A549 (cell line): ENCODE measurements at regions not wholly inside any gene's neighbourhood (a gene's known extent, or its start where the extent isn't known, plus 50 kb on each side); places are given as distances from the start of the nearest gene placed in this dataset.
A peak's percentile ranks its signal among the peaks of the same experiment; 100 is the strongest.

ENCODE experiments used
- ATAC-seq, 2 experiments: fragments of 200-7000 bp in 1 of 2; fragments of >200 bp in 1 of 2; cut with Nextera tagmentation in 1 of 2; cut with Tn5 transposase in 1 of 2; 3 replicates each; pipeline versions ENCODE4 v1.8.0 to v1.9.1; 2018 to 2020; ENCODE audit warnings: mild to moderate bottlenecking in 1 of 2, moderate library complexity in 1 of 2
- CTCF ChIA-PET: fragments of 300-600 bp; sonication (Branson Sonifier 250); formaldehyde crosslinking; extraction: SDS; loops from one replicate; lab custom pipeline; 2021; ENCODE audit warnings: antibody characterized with exemption, inconsistent platforms; lab: Yijun Ruan, JAX
- POLR2A ChIA-PET: fragments of 350-600 bp; formaldehyde crosslinking; extraction: SDS; loops from one replicate; lab custom pipeline; 2021; ENCODE audit warnings: antibody characterized with exemption, inconsistent platforms; lab: Yijun Ruan, JAX
- DNase-seq, 2 experiments: peaks; one replicate each; pipeline versions ENCODE4 v3.0.0 to v3.0.0-alpha.2; 2011 to 2016; ENCODE audit warnings: low read depth in 1 of 2, low spot score in 1 of 2
- FAIRE-seq: peaks from 2 replicates; lab custom pipeline; 2011; peaks lifted over from hg19 to GRCh38; lab: Jason Lieb, UNC
- H3K27ac ChIP-seq, 2 experiments: fragments of >200 bp; sonication (Bioruptor Twin); formaldehyde crosslinking; 3 replicates each; pipeline ENCODE4 v1.5.1; 2016 to 2017
- H3K4me1 ChIP-seq: fragments of >200 bp; sonication (Bioruptor Twin); formaldehyde crosslinking; 3 replicates; pipeline ENCODE4 v1.6.1; 2016
- H3K4me2 ChIP-seq: fragments of >200 bp; sonication (Bioruptor Twin); formaldehyde crosslinking; 3 replicates; pipeline ENCODE4 v1.6.1; 2016
- H3K4me3 ChIP-seq: fragments of >200 bp; sonication (Bioruptor Twin); formaldehyde crosslinking; 3 replicates; pipeline ENCODE4 v1.5.1; 2016
- H3K9me3 ChIP-seq: fragments of >200 bp; sonication (Bioruptor Twin); formaldehyde crosslinking; 3 replicates; pipeline ENCODE4 v1.6.1; 2016
- CBX8 ChIP-seq: fragments of 200-600 bp; sonication (generic); IDR thresholded peaks from 2 replicates; pipeline ENCODE4 v1.6.1; 2016
- CHD4 ChIP-seq: fragments of 200-600 bp; sonication (generic); IDR thresholded peaks from 2 replicates; pipeline ENCODE4 v1.6.1; 2016; ENCODE audit warnings: antibody characterized with exemption, mild to moderate bottlenecking, borderline replicate concordance
- CTCF ChIP-seq: fragments of >200 bp; sonication (Bioruptor Twin); formaldehyde crosslinking; IDR thresholded peaks from 3 replicates; pipeline ENCODE4 v1.5.1; 2016
- EP300 ChIP-seq, 2 experiments: fragments of >200 bp; sonication (Bioruptor Twin); formaldehyde crosslinking; IDR thresholded peaks; 2 replicates in 1 of 2; 3 replicates in 1 of 2; pipeline ENCODE4 v1.6.1; 2016 to 2017
- HES2 ChIP-seq: fragments of >200 bp; sonication (Bioruptor Twin); formaldehyde crosslinking; IDR thresholded peaks from 2 replicates; pipeline ENCODE4 v1.6.1; 2016
- HOXB5 ChIP-seq: fragments of 250-450 bp; sonication (Bioruptor Pico); IDR thresholded peaks from 2 replicates; pipeline ENCODE4 v1.5.0; 2020; ENCODE audit warnings: mild to moderate bottlenecking, moderate library complexity
- JUN ChIP-seq, 2 experiments: fragments of >200 bp; sonication (Bioruptor Twin); formaldehyde crosslinking; IDR thresholded peaks; 2 replicates in 1 of 2; 3 replicates in 1 of 2; pipeline ENCODE4 v1.6.1; 2016 to 2017
- MAFK ChIP-seq: fragments of 450-650 bp; IDR thresholded peaks from 2 replicates; pipeline ENCODE4 v1.6.1; 2014; ENCODE audit not compliant: partially characterized antibody
- NPAS2 ChIP-seq: fragments of 250-450 bp; sonication (Bioruptor Pico); IDR thresholded peaks from 2 replicates; pipeline ENCODE4 v1.8.0; 2022; ENCODE audit warnings: mild to moderate bottlenecking, moderate library complexity, borderline replicate concordance
- NR3C1 ChIP-seq: fragments of >200 bp; sonication (Bioruptor Twin); formaldehyde crosslinking; IDR thresholded peaks from 3 replicates; pipeline ENCODE4 v1.6.1; 2017
- POLR2A ChIP-seq: IDR thresholded peaks from 2 replicates; pipeline ENCODE4 v1.6.1; 2012; ENCODE audit warnings: mild to moderate bottlenecking, low read length
- POLR2AphosphoS2 ChIP-seq: conservative IDR thresholded peaks from 2 replicates; pipeline ENCODE4 v1.6.1; 2012; ENCODE audit warnings: low read length, improper control_type of control experiment, inconsistent platforms
- RAD21 ChIP-seq, 2 experiments: fragments of >200 bp in 1 of 2; sonication (Bioruptor Twin) in 1 of 2; formaldehyde crosslinking in 1 of 2; IDR thresholded peaks in 1 of 2; conservative IDR thresholded peaks in 1 of 2; 2 replicates in 1 of 2; 3 replicates in 1 of 2; pipeline ENCODE4 v1.6.1; 2012 to 2018; ENCODE audit warnings: inconsistent platforms in 1 of 2
- RCOR1 ChIP-seq: fragments of 150-350 bp; IDR thresholded peaks from 2 replicates; pipeline ENCODE4 v1.6.1; 2014; ENCODE audit warnings: antibody characterized with exemption, low read length, low read depth
- SMC3 ChIP-seq: fragments of >200 bp; sonication (Bioruptor Twin); formaldehyde crosslinking; IDR thresholded peaks from 3 replicates; pipeline ENCODE4 v1.6.1; 2018; ENCODE audit warnings: inconsistent platforms
- TFCP2L1 ChIP-seq: fragments of 250-450 bp; sonication (Bioruptor Pico); IDR thresholded peaks from 2 replicates; pipeline ENCODE4 v1.5.0; 2021; ENCODE audit warnings: mild to moderate bottlenecking
- TP53 ChIP-seq: fragments of 250-450 bp; sonication (Bioruptor Pico); IDR thresholded peaks from 2 replicates; pipeline ENCODE4 v1.5.0; 2021; ENCODE audit warnings: mild to moderate bottlenecking, moderate library complexity
- ZNF302 ChIP-seq: fragments of 250-450 bp; sonication (Bioruptor Pico); IDR thresholded peaks from 2 replicates; pipeline ENCODE4 v1.9.0; 2021; ENCODE audit warnings: inconsistent platforms, mild to moderate bottlenecking, moderate library complexity
- ZSCAN20 ChIP-seq: fragments of 250-450 bp; sonication (Bioruptor Pico); IDR thresholded peaks from 2 replicates; pipeline ENCODE4 v1.8.0; 2022; ENCODE audit warnings: mild to moderate bottlenecking, moderate library complexity
- WGBS: methylation state at CpG from one replicate; pipeline ENCODE4 v1.1.6; 2017; ENCODE audit errors: missing lambda C conversion rate; 5-methylcytosine and 5-hydroxymethylcytosine counted together

GRCh38 chr10:88130912-88131311 lies 267.5 kb downstream of the PTEN start:
- ATAC-seq = no peak
- no peak overlapping the region for H3K27ac ChIP-seq
- POLR2A ChIA-PET = no interaction called here
- H3K4me3 ChIP-seq = no peak overlapping the region
- DNase-seq = no peak
- no peaks in the 10 kb centered on the region for H3K4me1 ChIP-seq
- TF ChIP-seq MAFK (no peak), SMC3 (no peak), POLR2A (no peak), RCOR1 (no peak), HOXB5 (CRISPR knock-in tag) (no peak), EP300 (IDR thresholded peaks at IDR 0.05) (no peak), ZNF302 (CRISPR knock-in tag) (no peak), NR3C1 (no peak), JUN (IDR thresholded peaks at IDR 0.05) (no peak)
- CTCF ChIA-PET = no interaction called here
- H3K9me3 ChIP-seq = no peaks in the 10 kb centered on the region
- H3K4me2 ChIP-seq = no peak overlapping the region
- 87% methylated on average over 1 of the region's 1 CpG for WGBS
- no peak for FAIRE-seq

- WGBS = 75% methylated on average over 7 of the region's 7 CpGs
- CTCF ChIA-PET = no interaction called here
- DNase-seq = no peak
- POLR2A ChIA-PET = no interaction called here
- TF ChIP-seq POLR2AphosphoS2 (no peak), HOXB5 (CRISPR knock-in tag) (no peak), ZSCAN20 (no peak), NPAS2 (no peak), TP53 (CRISPR knock-in tag) (no peak)
- TF ChIP-seq, all 56 proteins: peak for 0
- no peak overlapping the region for H3K4me2 ChIP-seq
- FAIRE-seq (no peak), ATAC-seq (peak; percentile 39 to 47; a peak in 2 of 6 replicates)
- H3K9me3 ChIP-seq = no peaks in the 10 kb centered on the region
- no peak overlapping the region for H3K4me3 ChIP-seq
- no peak overlapping the region for H3K27ac ChIP-seq
- H3K4me1 ChIP-seq = no peaks in the 10 kb centered on the region
Observed at GRCh38 chr10:88131511-88132139, 268.2 kb downstream of the PTEN start.

DNA sequence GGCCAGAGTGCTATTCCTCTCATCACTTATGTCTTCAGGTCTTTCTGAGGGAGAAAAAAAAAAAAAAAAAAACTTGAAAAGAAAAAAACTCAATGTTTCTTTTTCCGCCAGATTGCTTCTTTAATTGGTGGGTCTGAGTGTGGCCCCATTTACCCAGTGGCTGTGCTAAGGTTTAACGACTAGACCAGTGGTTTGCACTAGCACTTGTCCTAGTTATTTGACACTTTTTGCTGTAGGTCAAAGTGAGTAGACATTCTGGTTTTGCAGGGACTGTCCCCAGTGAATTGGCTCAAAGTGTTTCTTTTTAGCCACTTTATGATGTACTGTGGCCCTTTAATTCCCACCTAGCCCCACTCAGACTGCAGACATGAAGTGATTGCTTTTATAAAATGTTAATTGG lies 273.3 kb downstream of the PTEN start:
- no peaks in the 10 kb centered on the region for H3K4me1 ChIP-seq
- H3K27ac ChIP-seq = no peak overlapping the region
- WGBS = 55% methylated on average over 2 of the region's 2 CpGs
- H3K4me2 ChIP-seq = no peak overlapping the region
- ChIA-PET POLR2A (no interaction called here), CTCF (interaction anchor here (0.7 kb wide), 1 partner anchor 11 kb away, joined by 3 read pairs; no protein-coding TSS in a partner anchor)
- no peaks in the 10 kb centered on the region for H3K9me3 ChIP-seq
- no peak for TF ChIP-seq CBX8
- TF ChIP-seq MAFK = no peak
- no peak for TF ChIP-seq RCOR1
- DNase-seq = no peak
- FAIRE-seq = no peak
- H3K4me3 ChIP-seq = no peak overlapping the region
- ATAC-seq = no peak

DNA sequence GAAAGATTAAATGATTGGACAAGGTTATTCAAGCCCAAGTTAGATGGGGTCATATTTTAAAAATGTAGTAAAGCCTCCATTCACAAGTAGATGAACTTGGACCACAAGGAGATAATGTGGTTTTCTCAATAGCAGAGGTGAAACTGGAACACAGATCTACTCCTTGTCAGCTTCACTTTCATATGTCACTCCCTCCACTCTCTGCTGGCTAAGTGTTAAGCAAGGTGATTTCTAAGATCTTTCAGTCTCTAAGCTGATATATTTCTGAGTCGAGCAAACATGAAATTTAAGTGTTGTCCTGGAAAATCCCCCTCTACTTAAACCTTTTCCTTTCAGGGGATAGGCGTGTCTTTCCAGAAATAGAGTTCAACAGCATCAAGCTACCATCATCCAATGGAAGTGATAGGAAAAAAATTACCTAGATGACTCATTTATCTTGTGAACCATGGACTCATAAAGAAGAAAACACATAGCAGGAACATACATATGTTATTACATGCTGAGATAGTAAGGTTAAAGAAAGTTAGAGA lies 275.0 kb downstream of the PTEN start:
- POLR2A ChIA-PET = no interaction called here
- FAIRE-seq (no peak), DNase-seq (no peak), ATAC-seq (no peak)
- TF ChIP-seq TFCP2L1 (no peak), RAD21 (conservative IDR thresholded peaks at IDR 0.05 in 1 of 2, IDR thresholded peaks at IDR 0.05 in 1 of 2) (no peak)
- no peak overlapping the region for H3K4me2 ChIP-seq
- no peak overlapping the region for H3K27ac ChIP-seq
- 44% methylated on average over 2 of the region's 2 CpGs for WGBS
- H3K9me3 ChIP-seq = no peaks in the 10 kb centered on the region
- H3K4me1 ChIP-seq = no peaks in the 10 kb centered on the region
- CTCF ChIA-PET = interaction anchor here (1.2 kb wide), 1 partner anchor 25 kb away, joined by 3 read pairs; no protein-coding TSS in a partner anchor
- H3K4me3 ChIP-seq = no peak overlapping the region

DNA sequence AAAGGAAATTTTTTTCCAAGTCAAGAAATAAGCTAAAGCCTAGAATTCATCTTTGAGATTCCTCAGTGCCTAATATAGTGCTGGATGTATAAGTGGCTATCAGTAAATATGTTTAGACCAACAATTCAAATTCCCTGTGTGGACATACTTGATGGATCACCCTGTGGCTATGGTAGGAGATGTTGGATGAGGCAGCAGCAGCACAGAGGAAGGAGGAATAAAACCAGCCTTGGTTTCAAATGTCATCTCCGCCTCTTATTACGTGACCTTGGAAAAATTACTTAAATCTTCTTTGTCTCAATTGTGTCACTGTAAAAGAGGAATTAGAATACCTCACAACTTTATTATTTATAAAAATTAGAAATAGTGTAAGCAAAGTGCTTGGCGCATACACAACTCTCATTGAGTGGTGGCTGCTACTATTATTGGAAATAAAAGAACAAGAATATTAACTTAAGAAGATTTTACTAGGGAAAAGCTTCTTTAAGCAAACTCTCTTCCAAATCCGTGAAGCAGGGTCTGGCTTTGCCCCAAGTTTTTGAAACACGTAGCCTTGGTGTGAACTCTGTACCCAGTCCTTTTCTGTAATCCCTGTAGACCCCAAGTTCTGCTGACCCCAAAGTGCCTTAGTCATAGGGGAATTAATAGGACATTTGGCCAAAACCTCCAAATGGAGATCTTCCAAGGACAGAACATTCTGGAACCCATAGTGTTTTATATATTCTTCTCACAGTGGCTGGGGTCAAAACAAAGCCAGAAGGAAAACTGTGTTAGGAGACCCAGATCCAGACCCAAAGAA lies 283.8 kb downstream of the PTEN start:
- POLR2A ChIA-PET = no interaction called here

More for the DNA sequence above, 283.8 kb downstream of the PTEN start:
- TF ChIP-seq CTCF (no peak), JUN (IDR thresholded peaks at IDR 0.05) (no peak), HES2 (no peak), CHD4 (no peak), POLR2AphosphoS2 (no peak)
- Histone ChIP-seq H3K4me1 (peaks cover 20% of the 10 kb centered on the region), H3K27ac (no peak overlapping the region), H3K4me3 (no peak overlapping the region), H3K4me2 (no peak overlapping the region), H3K9me3 (no peaks in the 10 kb centered on the region)
- WGBS = 87% methylated on average over 5 of the region's 5 CpGs
- FAIRE-seq (no peak), ATAC-seq (no peak), DNase-seq (no peak)
- CTCF ChIA-PET = interaction anchor here (1.5 kb wide), 1 partner anchor 243 kb away, joined by 4 read pairs; no protein-coding TSS in a partner anchor
